HG03342 (cell line): ENCODE measurements at regions not wholly inside any gene's neighbourhood (a gene's known extent, or its start where the extent isn't known, plus 50 kb on each side); places are given as distances from the start of the nearest gene placed in this dataset.

ENCODE experiments used
- ATAC-seq: cut with Tn5 transposase; IDR thresholded peaks from one replicate; pipeline ENCODE4 v1.9.1; 2021; ENCODE audit warnings: mild to moderate bottlenecking, moderate library complexity; ENCODE audit not compliant: unreplicated experiment

DNA sequence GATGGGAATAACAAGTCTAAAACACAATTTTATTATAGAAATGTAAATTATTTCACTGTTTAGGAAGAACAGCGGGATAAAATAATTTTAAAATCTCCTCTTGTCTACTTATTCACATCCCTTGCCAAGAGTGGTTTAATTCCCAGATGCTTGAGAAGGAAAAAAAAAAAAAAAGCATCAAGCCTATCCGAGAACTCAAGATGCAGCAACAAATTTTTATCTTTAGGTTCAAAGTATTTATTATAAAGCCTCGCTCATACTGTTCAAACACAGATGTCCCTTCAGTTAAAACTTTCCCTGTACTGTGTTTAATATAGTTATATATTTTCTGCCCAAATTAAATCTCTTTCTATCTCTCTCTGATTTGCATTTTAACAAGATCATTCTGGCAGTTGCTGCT lies 1615.8 kb downstream of the PLA2G4A start:
- no peak for ATAC-seq

DNA sequence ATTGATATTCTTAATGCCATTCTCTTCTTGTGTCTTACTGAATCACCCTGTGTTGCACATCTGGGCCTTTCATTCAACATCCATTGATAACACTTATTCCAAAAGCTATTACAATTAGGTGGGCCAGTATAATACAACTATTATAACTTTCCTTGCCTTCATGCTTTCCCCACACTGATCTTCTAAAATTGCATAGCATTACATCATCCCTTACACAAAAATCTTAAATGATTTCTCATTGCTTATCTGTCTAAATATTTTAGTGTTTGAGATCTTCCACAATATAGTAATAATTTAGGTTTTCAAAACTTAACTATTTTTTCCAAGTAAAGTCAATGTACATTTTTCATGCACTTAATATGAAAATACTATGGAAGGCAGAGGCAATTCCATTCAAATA lies 1634.1 kb downstream of the PLA2G4A start:
- no peak for ATAC-seq

DNA sequence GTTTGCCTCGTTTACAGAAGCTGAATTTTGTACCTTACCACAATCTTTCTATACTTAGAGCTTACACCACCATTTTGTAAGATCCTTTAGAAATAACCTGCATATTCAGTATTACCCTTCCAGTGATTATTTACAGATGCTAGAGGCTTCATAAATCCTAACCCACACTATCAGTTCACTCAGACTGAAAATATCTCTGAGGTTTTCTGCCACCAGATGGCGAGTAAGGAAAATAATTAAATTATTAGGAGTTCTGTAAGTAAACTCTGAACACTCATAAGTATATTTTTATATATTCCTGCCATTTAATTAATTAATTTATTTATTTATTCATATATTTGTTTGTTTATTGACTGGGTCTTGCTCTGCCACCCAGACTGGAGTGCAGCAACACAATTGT lies 1635.2 kb downstream of the PLA2G4A start:
- no peak for ATAC-seq

DNA sequence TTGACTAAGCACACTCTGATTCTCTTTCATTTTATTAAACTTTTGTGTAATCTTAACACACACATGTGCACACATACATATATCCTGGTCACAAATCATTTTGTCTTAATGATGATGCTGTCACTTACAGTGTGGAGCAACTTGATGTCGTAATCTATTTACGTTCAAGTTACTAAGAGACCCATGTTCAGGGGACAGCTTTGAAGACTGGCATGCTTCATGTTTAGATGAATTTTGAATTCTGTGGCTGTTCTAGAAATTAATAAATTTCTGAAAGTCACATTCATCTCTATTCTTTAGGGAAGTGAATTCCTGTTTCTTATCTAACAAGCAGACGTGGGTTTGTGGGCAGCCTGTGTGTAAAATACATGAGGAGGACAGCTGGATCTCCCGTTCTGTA lies 1637.8 kb downstream of the PLA2G4A start:
- ATAC-seq, result no peak

DNA sequence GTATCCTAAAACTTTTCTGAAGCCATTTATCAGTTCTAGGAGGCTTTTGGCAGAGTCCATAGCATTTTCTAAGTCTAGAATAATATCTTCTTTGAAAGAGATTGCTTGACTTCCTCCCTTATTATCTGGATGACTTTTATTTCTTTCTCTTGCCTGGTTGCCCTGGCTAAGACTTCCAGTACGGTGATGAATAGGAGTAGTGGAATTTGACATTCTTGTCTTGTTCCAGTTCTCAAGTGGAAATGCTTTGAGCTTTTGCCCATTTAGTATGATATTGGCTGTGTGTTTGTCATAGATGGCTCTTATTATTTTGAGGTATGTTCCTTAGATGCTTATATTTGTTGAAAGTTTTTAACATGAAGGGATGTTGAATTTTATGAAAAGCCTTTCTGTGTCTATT lies 1647.9 kb downstream of the PLA2G4A start:
- no peak for ATAC-seq

DNA sequence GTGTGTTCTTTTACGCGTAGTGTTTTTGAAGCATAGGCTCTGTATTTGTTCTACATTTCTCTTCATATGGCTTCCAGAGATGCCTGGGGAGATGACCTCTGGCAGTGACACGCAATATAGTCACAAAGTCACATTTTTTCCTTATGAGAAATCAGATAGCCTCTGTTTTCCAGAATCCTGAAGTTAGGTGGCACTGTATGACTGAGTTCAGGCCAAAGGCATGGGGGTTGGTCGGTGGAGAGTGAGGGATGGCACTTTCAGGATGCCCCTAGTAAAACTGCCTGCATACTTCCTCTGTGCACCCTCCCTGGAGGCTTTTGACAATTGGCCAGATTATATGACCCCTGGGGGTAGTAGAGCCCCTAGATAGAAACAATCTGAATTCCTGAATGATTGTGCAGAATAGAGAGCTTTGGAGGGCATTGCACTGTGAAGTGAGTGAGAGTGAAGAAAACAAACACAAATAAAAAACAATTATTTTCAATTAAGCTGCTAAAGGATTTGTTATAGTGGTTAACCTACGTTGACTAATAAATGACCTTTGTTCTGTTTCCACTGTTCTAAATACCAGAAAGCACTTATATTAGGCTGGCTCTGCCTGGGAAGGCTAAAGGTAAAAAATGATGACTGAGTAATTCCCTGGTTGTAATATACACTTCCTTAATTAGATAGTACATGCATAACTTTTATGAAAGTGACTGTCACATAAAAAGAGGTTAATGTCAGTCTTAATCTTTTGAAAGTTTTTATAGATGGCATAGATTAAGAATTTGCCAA lies 1660.8 kb downstream of the PLA2G4A start:
- ATAC-seq, result no peak

DNA sequence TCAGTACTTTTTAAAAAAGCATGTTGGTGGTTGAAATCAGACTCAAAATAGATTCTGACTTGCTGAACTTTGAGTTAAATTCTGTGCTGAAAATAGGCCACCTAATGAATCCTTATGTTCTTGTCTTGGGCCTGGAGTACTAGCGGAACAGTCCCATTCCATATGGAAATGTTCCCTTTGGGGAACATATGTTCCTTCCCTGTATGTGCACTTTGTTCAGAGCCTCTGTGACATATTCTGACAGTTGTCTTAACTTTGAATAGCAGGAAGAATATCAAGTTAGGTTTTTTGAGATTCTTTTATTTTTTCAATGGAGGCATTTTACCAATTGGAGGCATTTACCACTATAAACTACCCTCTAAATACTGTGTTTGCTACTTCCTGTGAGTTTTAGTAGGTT lies 1667.8 kb downstream of the PLA2G4A start:
- ATAC-seq, result no peak

DNA sequence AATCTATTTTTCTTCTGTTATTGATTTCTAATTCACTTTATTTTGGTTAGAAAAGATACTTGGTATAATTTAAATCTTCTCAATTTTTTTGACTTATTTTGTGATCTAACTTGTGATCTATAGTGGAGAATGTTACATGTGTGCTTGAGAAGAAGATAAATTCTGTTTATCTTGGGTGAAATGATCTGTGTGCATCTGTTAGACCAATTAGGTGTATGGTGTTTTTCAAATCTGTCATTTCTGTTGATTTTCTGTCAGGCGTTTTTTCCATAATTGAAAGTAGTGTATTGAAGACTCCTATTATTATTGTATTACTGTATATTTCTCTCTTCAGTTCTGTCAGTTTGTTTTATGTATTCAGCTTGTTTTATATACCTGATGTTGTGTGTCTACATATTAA lies 1668.3 kb downstream of the PLA2G4A start:
- ATAC-seq, result no peak

DNA sequence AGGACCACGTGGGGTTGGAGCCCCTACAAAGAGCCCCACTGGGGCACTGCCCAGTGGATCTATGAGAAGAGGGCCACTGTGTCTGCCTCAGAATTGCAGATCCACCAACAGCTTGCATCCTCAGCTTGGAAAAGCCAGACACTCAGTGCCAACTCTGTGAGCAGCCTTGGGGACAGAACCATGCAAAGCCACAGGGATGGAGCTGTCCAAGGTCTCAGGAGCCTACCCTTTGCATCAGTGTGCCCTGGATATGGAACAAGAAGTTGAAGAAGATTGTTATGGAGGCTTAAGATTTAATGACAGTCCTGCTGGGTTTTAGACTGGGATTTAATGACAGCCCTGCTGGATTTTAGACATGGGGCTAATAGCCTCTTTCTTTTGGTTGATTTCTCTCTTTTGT lies 1670.9 kb downstream of the PLA2G4A start:
- no peak for ATAC-seq

DNA sequence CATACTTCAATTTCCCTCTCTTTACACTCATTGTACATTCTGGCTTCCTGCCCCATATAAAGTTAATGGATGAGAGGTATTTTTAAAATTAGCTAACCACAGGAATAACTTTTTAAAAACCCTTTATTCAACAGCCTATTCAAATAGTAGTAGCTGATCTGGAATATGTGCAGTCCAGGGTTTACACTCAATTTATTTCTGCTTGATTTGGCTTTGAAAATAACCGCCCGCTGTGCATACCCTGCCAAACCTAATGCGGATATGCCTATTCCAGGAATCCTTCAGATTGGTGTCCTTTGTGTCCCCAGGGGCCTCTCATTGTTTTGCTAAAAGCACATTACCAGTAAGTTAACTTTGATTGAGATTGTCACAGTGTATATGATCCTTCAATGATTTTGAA lies 1686.2 kb downstream of the PLA2G4A start:
- no peak for ATAC-seq

DNA sequence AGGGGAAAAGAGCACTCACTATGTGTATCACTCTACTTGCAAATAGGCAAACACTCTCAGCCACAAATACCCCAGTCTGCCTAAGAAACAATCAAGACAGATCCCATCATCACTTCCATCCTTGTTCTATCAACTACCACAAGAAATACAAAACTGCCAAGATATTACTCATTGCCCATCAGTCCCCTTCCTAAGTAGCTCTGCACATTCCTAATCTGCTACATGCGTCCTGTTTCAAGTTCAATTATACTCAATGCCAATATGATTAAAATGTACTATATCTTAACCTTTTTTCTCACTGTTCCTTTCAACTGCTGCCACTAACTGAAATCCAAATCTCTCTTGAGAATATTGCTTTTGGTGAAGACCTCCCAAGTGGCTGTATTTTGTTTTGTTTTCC lies 1688.4 kb downstream of the PLA2G4A start:
- no peak for ATAC-seq

DNA sequence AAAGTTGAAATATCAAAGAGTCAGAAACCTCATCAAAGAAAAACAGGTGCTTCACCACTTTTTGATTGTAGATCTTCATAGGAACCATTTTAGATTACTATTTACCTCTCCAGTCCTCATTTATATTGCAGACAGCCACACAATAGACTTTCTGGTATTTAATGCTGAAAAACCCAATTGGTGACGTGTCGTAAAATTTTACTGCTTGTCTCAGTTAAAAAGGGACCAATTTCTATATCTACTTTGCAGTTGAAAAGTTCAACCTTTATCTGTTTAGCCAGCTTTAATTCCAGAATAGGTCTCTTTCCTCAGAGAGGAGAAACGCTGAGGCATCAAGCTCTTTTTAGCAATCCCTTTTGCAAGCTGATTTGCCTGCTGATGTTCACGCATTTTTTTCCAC lies 1722.4 kb downstream of the PLA2G4A start:
- ATAC-seq, result no peak

DNA sequence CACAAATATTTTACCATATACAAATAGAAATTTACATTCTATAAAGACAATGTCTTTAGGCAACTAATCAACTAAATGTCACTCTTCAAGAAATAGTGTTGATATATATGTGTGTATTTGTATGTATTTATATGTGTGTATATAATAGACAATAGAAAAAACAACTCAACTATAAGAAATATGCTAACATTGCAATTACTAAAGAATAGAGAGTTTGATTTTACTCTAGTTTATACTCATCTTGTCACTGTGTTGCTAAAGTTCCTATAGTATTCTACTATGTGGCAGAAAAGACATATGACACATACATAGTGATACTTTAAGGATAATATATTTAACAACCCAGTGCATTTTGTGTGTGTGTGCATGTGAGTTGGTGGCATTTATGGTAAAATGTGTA lies 1728.3 kb downstream of the PLA2G4A start:
- no peak for ATAC-seq

DNA sequence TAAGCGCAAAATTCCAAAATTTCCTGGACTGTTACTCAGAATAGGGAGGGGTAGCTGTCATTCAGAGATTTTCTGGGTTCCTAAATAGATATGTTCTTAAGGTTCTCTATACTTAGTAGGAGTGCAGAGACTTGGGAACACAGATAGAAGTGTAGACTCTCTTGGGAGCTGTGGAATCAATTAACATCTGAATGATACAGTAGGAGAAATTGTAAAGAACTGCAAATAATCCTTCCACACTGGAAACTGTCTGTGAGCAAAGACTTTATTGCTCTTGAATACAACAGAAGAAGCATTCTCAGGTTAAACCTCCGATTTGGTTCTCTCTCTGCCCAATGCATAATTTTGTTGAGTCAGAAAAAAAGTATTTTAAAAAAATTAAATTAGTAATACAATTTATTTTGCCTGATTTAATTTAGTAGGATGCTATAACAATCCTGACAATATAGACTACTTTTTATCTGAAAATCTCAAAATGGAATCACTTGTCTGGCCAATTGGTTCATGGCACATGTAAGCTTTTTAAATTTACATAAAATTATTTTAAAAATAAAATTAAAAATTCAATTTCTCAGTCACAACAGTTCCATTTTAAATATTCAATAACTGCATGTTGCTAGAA lies 1754.3 kb downstream of the PLA2G4A start:
- no peak for ATAC-seq

DNA sequence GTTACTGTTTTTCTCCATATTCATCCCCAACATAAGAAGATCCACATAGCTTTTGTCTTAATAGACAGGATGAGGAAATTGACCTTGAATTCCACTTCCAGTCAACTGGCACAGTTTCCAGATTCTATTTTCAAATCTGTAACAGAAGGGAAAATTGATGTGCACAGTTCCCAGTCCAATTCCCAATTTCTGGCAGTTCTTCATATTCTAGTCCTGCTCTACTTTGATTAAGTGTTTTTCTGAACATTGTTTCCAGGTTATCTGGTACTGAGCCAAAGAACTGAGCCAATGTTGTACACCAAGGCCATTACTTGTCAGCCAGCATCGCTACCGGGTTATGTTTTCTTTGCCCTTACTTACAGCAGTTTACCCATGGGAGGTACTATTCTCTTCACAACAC lies 1755.4 kb downstream of the PLA2G4A start:
- ATAC-seq, result no peak

DNA sequence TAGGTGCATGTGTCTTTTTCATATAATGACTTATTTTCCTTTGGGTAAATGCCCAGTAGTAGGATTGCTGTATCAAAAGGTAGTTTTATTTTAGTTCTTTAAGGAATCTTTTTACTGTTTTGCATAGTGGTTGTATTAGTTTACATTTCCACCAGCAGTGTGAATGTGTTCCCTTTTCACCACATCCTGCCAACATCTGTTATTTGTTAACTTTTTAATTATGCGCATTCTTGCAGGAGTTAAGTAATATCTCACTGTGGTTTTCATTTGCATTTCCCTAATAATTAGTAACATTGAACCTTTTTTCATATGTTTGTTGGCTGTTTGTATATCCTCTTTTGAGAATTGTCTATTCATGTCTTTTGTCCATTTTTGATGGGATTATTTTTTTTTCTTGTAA lies 1761.9 kb downstream of the PLA2G4A start:
- ATAC-seq, result no peak

DNA sequence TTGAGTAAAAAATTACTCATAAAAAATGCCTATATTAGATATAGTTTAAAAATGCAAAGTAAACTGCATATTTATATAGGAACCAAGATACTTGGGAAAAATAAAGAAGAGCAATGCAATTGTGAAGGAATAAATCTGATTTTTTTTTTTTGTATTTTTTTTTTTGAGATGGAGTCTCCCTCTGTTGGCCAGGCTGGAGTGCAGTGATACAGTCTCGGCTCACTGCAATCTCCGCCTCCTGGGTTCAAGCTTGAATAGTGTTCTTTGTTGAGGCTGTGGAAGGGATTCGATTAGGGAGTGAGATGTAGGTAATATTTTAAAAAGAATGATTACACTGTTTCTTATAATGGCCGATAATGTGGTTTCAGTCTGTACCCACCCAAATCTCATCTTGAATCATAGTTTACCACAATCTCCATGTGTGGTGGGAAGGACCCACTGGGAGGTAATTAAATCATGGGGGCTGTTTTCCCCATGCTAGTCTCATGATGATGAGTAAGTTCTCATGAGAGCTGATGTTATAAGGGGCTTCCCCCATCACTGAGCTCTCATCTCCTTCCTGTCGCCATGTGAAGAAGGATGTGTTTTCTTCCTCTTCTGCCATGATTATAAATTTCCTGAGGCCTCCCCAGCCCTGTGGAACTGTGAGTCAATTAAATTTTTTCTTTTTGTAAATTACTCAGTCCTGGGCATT lies 1765.9 kb downstream of the PLA2G4A start:
- no peak for ATAC-seq

DNA sequence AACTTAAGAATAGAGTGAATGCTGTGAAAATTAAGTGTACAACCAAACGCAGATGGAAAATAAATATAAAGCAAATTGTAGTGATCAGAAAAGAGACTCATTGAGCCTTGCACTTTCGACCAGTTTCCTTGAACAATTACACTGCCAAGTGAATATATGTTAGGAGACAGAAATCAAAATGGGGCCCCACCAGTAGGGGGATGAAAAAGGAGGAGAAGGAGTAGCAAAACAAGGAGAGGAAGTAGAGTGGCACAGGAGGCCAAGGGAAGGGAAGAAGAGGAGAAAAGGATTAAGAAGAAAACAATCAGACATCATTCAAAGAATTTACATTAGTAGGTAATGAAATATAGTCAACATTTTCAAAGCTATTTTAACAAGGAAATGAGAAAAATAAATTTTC lies 1770.6 kb downstream of the PLA2G4A start:
- ATAC-seq, result no peak

DNA sequence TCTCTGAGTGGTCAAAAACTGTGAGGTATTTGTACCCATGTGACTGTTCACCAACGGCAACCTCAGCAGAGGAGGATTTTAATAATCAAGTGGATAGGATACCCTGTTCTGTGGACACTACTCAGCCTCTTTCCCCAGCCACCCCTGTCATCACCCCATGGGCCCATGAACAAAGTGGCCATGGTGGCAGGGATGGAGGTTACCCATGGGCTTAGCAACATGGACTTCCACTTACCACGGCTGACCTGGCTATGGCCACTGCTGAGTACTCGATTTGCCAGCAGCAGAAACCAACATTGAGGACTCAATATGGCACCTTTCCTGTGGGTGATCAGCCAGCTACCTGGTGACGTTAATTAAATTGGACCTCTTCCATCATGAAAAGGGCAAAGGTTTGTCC lies 1782.7 kb downstream of the PLA2G4A start:
- no peak for ATAC-seq

DNA sequence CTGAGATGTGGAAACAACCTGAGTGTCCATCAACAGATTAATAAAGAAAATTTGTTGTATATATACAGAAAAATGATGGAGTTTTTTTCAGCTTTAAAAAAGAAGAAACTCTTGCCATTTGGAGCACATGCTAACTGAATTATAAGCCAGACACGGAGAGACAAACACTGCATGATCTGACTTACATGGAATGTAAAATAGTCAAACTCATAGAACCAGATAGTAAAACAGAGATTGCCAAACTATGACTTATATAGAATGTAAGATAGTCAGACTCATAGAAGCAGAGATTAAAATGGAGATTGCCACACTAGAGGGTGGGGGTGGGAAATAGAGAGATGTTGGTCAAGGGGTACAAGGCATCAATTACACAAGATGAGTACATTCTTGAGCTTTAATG lies 1786.6 kb downstream of the PLA2G4A start:
- ATAC-seq, result no peak

DNA sequence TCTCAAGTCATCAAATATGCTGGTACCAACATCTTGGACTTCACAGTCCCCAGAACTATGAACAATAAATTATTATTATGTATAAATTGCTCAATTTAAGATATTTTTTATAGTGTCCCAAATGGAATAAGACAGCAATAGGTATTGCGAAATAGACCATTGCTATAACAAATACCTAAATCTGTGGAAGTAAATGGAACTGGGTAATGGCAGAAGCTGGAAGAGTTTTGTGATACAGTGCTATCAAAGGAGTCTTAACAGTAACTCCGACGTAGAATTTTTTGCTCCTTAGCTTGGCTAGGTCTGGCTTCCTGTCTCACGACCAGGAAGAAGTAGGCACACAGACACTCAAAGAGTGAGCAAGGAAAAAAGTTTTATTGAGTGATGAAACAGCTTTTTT lies 1791.5 kb downstream of the PLA2G4A start:
- ATAC-seq, result no peak

DNA sequence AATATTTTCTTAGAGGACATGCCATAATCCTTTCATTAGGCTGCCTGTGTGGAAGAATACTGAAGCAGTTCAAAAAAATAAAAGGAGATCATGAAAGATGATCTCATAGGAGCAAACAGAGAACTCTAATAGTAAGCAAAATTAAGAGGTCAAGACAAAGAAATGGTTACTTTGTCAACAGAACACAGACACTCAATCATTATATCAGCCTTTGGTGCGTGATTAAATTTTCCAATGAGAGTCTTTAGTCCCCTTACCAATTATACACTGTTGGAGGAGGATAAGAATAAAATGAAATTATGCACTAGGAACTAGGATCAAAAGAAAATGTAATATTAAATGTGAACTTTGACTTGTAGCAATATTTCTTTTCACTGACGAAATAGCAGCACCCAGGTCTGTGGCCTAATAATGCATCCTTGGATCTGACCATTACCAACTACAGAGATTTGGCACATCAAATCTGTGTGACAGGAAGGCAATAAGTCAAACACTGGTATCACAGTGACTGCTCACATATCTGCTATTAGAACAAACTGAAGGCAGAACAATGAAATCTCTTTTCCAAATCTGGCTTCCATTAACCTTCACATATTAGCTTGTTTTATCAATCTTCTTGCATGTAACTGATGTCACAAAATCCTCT lies 1812.9 kb downstream of the PLA2G4A start:
- ATAC-seq, result no peak
